ENCODE measurements at regions not wholly inside any gene's neighbourhood (a gene's known extent, or its start where the extent isn't known, plus 50 kb on each side); places are given as distances from the start of the nearest gene placed in this dataset.
"Not testable (repeated sequence)": the region's sequence is repeated elsewhere in the genome, so short reads cannot be mapped to it uniquely, and the experiment has no call there.

GRCh38 chr11:81241672-81242275, 1491.9 kb downstream of the FAM181B start:
- no peak for DNase-seq

- DNase-seq, result no peak
Observed at GRCh38 chr11:81237139-81237538, 1496.5 kb downstream of the FAM181B start.

GRCh38 chr11:81227409-81227808, 1506.3 kb downstream of the FAM181B start:
- not testable (repeated sequence) for DNase-seq

DNA sequence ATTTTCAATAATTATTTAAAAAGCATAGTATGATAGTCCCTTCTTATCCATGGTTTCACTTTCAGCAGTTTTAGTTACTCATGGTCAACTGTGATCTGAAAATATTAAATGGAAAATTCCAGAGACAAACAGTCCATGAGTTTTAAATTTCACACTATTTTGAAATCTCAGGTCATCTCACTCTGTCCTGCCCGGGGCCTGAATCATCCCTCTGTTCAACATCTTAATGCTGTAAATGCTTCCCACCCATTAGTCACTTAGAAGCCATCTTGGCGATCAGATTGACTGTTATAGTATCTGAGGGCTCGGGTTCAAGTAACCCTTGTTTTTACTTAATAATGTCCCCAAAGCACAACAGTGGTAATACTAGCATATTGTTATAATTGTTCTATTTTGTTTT, 1509.3 kb downstream of the FAM181B start:
- no peak for DNase-seq

DNA sequence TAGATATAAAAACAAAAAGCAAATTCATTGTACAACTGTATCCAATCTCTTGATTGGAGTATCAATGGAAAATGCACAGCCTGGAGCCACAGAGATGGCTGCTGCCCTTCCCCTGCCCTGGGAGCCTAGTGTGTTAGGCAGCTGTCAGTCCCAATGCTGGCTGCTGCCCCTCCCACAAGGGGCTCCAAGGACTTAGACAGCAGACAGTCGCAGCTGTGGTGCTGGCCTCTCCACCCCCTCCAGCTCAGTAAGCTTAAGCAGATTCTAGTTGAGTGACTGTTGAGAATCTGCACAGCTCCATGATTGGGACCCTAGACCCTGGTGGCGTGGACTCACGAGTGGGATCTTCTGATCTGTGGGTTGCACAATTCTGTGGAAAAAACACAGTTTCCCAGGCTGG, 1511.2 kb downstream of the FAM181B start:
- DNase-seq, result no peak

DNA sequence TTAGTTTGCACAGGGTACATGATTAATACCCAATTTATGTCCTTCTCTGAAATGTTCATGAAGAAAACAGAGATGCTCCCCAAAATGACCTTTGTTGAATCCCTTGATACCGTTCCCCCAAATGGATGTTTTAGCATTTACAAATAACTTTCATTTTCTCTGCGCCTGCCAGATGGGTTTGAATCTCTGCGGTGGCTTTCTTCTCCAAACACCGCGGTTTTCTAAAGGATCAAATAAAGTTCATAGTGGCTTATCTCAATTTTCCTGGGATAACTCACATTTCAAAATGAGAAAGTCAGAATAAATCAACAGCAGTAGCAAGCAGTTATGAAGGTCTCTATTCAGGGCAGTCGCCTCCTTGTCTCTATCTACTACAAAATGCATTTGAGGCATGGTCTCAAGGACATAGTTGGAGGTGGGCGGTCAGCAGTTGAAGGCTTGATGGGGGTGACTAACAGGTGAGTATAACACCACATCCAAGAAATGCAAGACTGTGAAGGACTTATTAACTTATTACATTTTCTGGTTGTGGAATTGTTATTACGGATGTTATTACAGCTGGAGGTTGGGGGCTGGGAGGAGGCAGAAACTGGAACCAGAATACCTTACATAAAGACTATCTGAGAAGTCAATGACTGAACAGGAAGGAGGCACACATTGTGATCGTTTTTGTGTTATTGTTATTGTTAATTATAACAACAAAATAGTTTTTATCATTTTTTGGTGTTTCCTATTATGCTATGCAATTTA, 1513.3 kb downstream of the FAM181B start:
- no peak for DNase-seq

GRCh38 chr11:81219661-81220060, 1514.0 kb downstream of the FAM181B start:
- DNase-seq, result no peak

DNA sequence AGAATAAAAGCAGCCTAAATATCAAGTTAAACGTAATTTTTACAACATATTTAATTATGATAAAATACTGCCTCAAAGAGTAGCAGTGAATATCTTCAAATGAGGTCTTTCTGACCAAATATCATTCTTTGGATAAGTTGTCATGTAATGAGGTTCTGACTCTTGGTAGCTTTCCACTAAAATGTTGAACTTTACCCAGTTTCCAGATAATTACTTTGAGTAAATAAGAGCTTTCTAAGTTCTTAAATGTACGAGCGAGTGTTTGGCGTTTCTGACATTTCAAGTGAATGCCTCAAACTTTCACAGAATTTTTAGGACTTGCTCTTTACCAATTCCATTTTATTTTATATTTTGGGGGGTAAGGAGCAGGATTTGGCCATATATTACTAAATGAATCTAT, 1515.2 kb downstream of the FAM181B start:
- no peak for DNase-seq

- DNase-seq, result no peak
Observed at GRCh38 chr11:81211050-81211449, 1522.6 kb downstream of the FAM181B start.

DNA sequence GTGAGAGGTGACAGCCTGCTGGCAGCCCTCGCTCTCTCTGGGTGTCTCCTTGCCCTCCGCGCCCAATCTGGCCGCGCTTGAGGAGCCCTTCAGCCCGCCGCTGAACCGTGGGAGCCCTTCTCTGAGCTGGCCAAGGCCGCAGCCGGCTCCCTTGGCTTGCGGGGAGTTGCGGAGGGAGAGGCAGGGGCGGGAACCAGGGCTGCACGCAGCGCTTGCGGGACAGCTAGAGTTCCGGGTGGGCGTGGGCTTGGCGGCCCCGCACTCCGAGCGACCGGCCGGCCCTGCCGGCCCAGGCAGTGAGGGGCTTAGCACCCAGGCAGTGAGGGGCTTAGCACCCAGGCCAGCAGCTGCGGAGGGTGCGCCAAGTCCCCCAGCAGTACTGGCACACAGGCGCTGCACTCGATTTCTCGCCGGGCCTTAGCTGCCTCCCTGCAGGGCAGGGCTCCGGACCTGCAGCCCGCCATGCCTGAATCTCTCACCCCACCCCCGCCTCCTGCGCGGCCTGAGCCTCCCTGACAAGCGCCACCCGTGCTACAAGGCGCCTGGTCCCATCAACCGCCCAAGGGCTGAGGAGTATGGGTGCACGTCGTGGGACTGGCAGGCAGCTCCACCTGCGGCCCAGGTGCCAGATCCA, 1526.1 kb downstream of the FAM181B start:
- DNase-seq, result no peak

- no peak for DNase-seq
Observed at GRCh38 chr11:81203876-81204275, 1529.8 kb downstream of the FAM181B start.

- DNase-seq, result no peak
Observed at GRCh38 chr11:81197396-81197795, 1536.3 kb downstream of the FAM181B start.

DNA sequence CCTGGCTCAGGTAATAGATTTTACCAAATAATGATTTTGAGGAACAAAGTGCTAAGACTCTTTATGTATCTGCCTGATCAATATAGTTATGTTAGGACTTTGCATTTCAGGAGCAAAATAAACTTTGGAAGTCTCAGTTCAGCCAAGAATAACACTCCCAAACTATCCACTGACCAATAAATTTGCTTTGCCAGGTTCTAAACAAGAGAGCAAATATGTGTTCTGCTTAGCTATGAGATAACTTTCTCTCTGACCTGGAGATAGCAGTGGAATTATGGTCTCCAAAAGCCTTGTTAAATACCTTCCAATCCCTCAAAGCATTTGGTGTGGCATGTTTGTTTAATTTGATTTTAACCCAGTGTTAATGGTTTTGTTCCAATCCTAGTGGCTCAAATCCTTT, 1541.1 kb downstream of the FAM181B start:
- no peak for DNase-seq

GRCh38 chr11:81190546-81190945, 1543.1 kb downstream of the FAM181B start:
- DNase-seq, result no peak

GRCh38 chr11:81187033-81187432, 1546.6 kb downstream of the FAM181B start:
- DNase-seq, result not testable (repeated sequence)

DNA sequence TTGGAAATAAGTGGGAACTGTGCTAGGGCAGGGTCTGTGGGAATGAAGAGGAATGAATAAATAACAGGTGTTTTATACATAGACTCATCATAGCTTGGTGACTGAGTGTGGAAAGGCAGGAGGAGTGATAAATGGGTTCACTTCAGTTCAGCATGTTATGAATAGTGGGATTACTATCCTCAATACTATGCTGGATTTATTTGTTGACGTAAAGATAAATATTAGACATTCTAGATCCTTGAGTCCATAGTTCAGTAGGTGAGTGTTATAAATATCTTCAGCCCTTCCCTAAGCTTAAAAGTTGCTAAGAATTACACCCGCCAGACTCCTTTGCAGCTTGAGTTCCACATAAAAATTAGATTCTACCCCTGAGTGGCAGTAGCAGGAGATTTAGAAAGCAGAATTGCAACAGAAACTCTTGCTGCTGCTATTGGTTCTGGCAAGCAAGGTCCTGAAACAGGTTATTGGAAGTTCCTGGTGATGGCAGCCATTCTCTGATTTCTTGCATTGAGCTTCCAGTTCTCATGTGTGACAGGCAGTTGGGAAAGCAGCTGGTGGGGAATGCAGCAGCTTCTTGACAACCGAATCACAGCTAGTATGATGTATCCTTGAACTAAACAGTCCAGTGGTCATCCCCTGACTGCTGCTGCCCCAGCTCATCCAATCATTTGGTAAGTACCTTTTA, 1558.9 kb downstream of the FAM181B start:
- DNase-seq, result no peak

- DNase-seq, result no peak
Observed at GRCh38 chr11:81165164-81165563, 1568.5 kb downstream of the FAM181B start.

DNA sequence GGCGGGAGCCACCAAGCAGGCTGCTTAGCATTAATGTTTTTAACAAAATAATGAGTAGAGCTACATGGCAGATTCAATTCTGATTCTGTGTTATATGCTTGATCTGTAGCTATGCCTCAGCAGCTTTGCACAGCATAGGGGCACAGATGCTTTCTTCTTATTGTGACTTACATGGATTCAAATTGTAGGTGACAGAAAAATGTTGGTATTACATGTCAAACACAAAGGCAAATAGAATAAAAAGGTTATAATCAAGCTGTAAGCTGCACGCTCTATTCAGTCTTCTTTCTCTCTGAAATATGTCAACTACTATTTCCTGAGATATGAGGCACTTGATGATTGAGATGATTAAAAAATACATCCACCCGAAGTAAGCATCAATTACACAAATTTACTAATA, 1573.8 kb downstream of the FAM181B start:
- no peak for DNase-seq

DNA sequence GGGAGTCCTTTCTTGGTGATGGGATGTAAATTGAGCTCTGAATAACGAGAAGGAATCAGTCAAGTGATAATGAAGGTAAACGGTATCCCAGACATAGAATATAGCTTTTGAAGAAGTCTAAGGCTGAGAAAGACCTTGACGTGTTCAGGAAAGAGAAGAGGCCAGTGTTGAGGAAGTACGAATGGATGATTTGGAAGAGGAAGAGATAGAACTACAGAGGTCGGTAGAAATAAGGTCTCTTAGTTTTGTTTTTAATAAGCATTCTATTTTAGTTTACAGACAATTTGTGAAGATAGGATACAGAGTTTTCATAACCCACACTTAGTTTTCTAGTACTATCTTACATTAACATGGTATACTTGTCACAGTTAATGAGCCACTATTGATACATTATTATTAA, 1598.1 kb downstream of the FAM181B start:
- DNase-seq, result no peak

DNA sequence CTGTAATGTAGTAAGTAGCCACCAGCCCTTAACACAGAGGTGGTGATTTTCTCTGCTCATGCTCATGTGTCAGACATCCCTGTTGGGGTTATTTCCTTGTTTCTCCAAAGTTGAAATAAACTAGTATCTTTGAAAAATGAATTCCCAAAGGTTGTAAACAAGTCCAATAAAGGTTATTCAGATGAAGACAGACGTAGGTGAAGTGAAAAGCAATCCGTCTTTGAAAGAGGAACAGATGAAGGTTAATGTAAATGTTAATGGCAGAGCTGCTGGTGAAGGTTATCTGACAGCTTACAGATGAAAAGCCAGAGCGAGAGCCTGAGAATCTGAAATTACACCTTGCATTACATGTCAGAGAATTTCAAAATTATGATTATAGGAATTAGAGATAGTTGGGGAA, 1604.0 kb downstream of the FAM181B start:
- no peak for DNase-seq

DNA sequence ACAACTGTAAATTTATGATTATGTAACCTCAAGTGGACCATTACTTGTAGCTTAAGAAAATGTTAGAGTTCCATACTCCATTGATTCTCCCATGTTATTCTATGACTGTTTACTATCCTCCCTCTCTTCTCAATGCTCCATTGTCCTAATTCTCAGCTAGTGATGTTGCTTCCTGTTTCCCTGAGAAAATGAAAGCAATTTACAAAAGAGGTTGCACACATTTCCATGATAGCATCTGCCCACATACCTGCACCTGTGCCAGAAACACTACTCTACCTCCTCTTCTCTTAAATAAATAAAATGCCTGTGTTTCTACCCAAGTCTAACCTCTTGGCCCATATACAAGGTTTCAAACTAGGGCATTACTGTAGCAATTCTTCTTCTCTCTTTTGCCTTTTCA, 1620.9 kb downstream of the FAM181B start:
- no peak for DNase-seq

- no peak for DNase-seq
Observed at GRCh38 chr11:81104051-81104450, 1629.6 kb downstream of the FAM181B start.

- no peak for DNase-seq
Observed at GRCh38 chr11:81098471-81098870, 1635.2 kb downstream of the FAM181B start.

DNA sequence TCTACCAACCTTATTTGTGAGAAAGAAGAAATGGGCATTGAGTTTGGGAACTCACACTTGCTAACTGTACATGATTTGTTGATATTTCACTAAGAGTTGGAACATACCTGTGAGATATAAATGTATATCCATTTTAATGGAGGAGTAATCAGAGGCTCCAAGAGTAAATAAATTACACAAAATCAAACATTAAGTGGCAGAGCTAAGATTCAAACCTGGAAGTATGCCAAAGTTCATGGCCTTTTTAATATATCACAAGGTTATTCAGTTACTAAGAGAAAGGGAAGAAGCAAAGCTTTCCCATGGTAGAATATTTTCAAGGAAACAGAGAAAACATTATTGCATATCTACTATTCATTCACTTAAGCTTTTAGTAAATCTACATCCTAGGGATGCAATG, 1641.1 kb downstream of the FAM181B start:
- DNase-seq, result no peak
